Stromal cell of bone marrow (primary cell): ENCODE measurements at regions not wholly inside any gene's neighbourhood (a gene's known extent, or its start where the extent isn't known, plus 50 kb on each side); places are given as distances from the start of the nearest gene placed in this dataset.

ENCODE experiments used
- DNase-seq: peaks from one replicate; pipeline ENCODE4 v3.0.0-alpha.2; 2012; ENCODE audit warnings: low read depth

- no peak for DNase-seq
Measured at GRCh38 chr2:6524691-6525474, 340.8 kb downstream of the CMPK2 start.

- no peak for DNase-seq
Measured at GRCh38 chr2:6525475-6525964, 340.2 kb downstream of the CMPK2 start.

- DNase-seq, result no peak
Measured at GRCh38 chr2:6526093-6526824, 339.4 kb downstream of the CMPK2 start.

GRCh38 chr2:6531304-6531703 lies 334.4 kb downstream of the CMPK2 start:
- no peak for DNase-seq

GRCh38 chr2:6535572-6535971 lies 330.1 kb downstream of the CMPK2 start:
- DNase-seq, result no peak

- no peak for DNase-seq
Measured at GRCh38 chr2:6538607-6539006, 327.1 kb downstream of the CMPK2 start.

- no peak for DNase-seq
Measured at GRCh38 chr2:6545336-6545735, 320.4 kb downstream of the CMPK2 start.

GRCh38 chr2:6545795-6546194 lies 319.9 kb downstream of the CMPK2 start:
- no peak for DNase-seq

GRCh38 chr2:6554466-6554865 lies 311.2 kb downstream of the CMPK2 start:
- DNase-seq, result no peak

- DNase-seq, result peak; percentile 2
Measured at GRCh38 chr2:6556755-6557154, 309.0 kb downstream of the CMPK2 start.

GRCh38 chr2:6557737-6558136 lies 308.0 kb downstream of the CMPK2 start:
- DNase-seq, result no peak

- no peak for DNase-seq
Measured at GRCh38 chr2:6562771-6563170, 302.9 kb downstream of the CMPK2 start.

- DNase-seq, result no peak
Measured at GRCh38 chr2:6564326-6564725, 301.4 kb downstream of the CMPK2 start.

- no peak for DNase-seq
Measured at GRCh38 chr2:6574121-6574520, 291.6 kb downstream of the CMPK2 start.

GRCh38 chr2:6576302-6576701 lies 289.4 kb downstream of the CMPK2 start:
- no peak for DNase-seq

GRCh38 chr2:6577960-6578359 lies 287.7 kb downstream of the CMPK2 start:
- no peak for DNase-seq

GRCh38 chr2:6578416-6578815 lies 287.3 kb downstream of the CMPK2 start:
- DNase-seq, result no peak

GRCh38 chr2:6579281-6579680 lies 286.4 kb downstream of the CMPK2 start:
- no peak for DNase-seq

GRCh38 chr2:6580982-6581381 lies 284.7 kb downstream of the CMPK2 start:
- DNase-seq, result peak; percentile 15

- no peak for DNase-seq
Measured at GRCh38 chr2:6589150-6589549, 276.6 kb downstream of the CMPK2 start.

GRCh38 chr2:6590442-6590841 lies 275.3 kb downstream of the CMPK2 start:
- no peak for DNase-seq

- no peak for DNase-seq
Measured at GRCh38 chr2:6602471-6602870, 263.2 kb downstream of the CMPK2 start.

GRCh38 chr2:6605836-6606505 lies 259.7 kb downstream of the CMPK2 start:
- no peak for DNase-seq
